Naive B cell (primary cell): ENCODE measurements at regions not wholly inside any gene's neighbourhood (a gene's known extent, or its start where the extent isn't known, plus 50 kb on each side); places are given as distances from the start of the nearest gene placed in this dataset.
"Not testable (repeated sequence)": the region's sequence is repeated elsewhere in the genome, so short reads cannot be mapped to it uniquely, and the experiment has no call there.

Source experiments
- ATAC-seq, 2 donors: fragments of 150-1000 bp; cut with Tn5 transposase; 2 replicates each; pipeline ENCODE4 v1.10.0; 2021; ENCODE audit warnings: low read depth in 2 of 2, mild to moderate bottlenecking in 2 of 2, moderate library complexity in 2 of 2
- DNase-seq: peaks from one replicate; pipeline ENCODE4 v3.0.0; 2022
- H3K27ac Mint-ChIP-seq, 6 donors: one replicate each; pipeline ENCODE4 v1.8.0; 2020 to 2022; ENCODE audit warnings: mild to moderate bottlenecking in 6 of 6, mixed read lengths in 6 of 6, moderate library complexity in 5 of 6, inconsistent platforms in 2 of 6
- H3K27me3 Mint-ChIP-seq, 3 donors: one replicate each; pipeline ENCODE4 v1.8.0; 2021 to 2022; ENCODE audit warnings: mixed read lengths in 3 of 3, mild to moderate bottlenecking in 1 of 3
- H3K36me3 Mint-ChIP-seq, 2 donors: one replicate each; pipeline ENCODE4 v1.8.0; 2020 to 2022; ENCODE audit warnings: mixed read lengths in 2 of 2, inconsistent platforms in 1 of 2, mild to moderate bottlenecking in 1 of 2
- H3K4me1 Mint-ChIP-seq, 3 donors: one replicate each; pipeline ENCODE4 v1.8.0; 2020 to 2022; ENCODE audit warnings: mixed read lengths in 3 of 3, inconsistent platforms in 1 of 3, mild to moderate bottlenecking in 1 of 3, moderate library complexity in 1 of 3
- H3K4me3 Mint-ChIP-seq, 8 donors: one replicate each; pipeline ENCODE4 v1.8.0; 2020 to 2022; ENCODE audit warnings: mild to moderate bottlenecking in 8 of 8, mixed read lengths in 8 of 8, moderate library complexity in 8 of 8, inconsistent platforms in 2 of 8
- H3K9me3 Mint-ChIP-seq, 7 donors: one replicate each; pipeline ENCODE4 v1.8.0; 2020 to 2022; ENCODE audit warnings: mixed read lengths in 7 of 7, mild to moderate bottlenecking in 5 of 7, inconsistent platforms in 2 of 7, moderate library complexity in 1 of 7

GRCh38 chr15:79549196-79549595 is 117.1 kb downstream of the MINAR1 start:
- H3K27ac Mint-ChIP-seq: no peak overlapping the region
- no peak overlapping the region for H3K4me3 Mint-ChIP-seq
- peaks cover 0 to 6% of the 10 kb centered on the region in 2 donors for H3K36me3 Mint-ChIP-seq
- ATAC-seq (no peak), DNase-seq (no peak)
- H3K9me3 Mint-ChIP-seq: peaks cover 0 to 1% (median 0%) of the 10 kb centered on the region in 7 donors
- no peaks in the 10 kb centered on the region for H3K4me1 Mint-ChIP-seq
- peaks cover 23 to 39% (median 28%) of the 10 kb centered on the region in 3 donors for H3K27me3 Mint-ChIP-seq

- H3K27ac Mint-ChIP-seq: no peak overlapping the region
- no peak for ATAC-seq
- DNase-seq: no peak
- H3K36me3 Mint-ChIP-seq: no peaks in the 10 kb centered on the region
- H3K27me3 Mint-ChIP-seq: peaks cover 6 to 29% (median 28%) of the 10 kb centered on the region in 3 donors
- H3K9me3 Mint-ChIP-seq: peaks cover 0 to 12% (median 2%) of the 10 kb centered on the region in 7 donors
- H3K4me3 Mint-ChIP-seq: no peak overlapping the region
- no peaks in the 10 kb centered on the region for H3K4me1 Mint-ChIP-seq
Measured at GRCh38 chr15:79560384-79560783, 128.2 kb downstream of the MINAR1 start.

- H3K27ac Mint-ChIP-seq: no peak overlapping the region
- ATAC-seq: no peak
- H3K36me3 Mint-ChIP-seq: no peaks in the 10 kb centered on the region
- DNase-seq: no peak
- H3K4me1 Mint-ChIP-seq: no peaks in the 10 kb centered on the region
- H3K4me3 Mint-ChIP-seq: no peak overlapping the region
- H3K27me3 Mint-ChIP-seq: peaks cover 6 to 29% (median 28%) of the 10 kb centered on the region in 3 donors
- peaks cover 0 to 9% (median 2%) of the 10 kb centered on the region in 7 donors for H3K9me3 Mint-ChIP-seq
Measured at GRCh38 chr15:79561982-79562381, 129.8 kb downstream of the MINAR1 start.

GRCh38 chr15:79562403-79562815 is 130.3 kb downstream of the MINAR1 start:
- Mint-ChIP-seq H3K4me1 (no peaks in the 10 kb centered on the region), H3K9me3 (peaks cover 0 to 11% (median 2%) of the 10 kb centered on the region in 7 donors), H3K27ac (no peak overlapping the region), H3K27me3 (peaks cover 6 to 29% (median 28%) of the 10 kb centered on the region in 3 donors), H3K36me3 (no peaks in the 10 kb centered on the region), H3K4me3 (no peak overlapping the region)
- ATAC-seq (no peak), DNase-seq (no peak)

- DNase-seq (no peak), ATAC-seq (no peak)
- peaks cover 0 to 16% (median 0%) of the 10 kb centered on the region in 7 donors for H3K9me3 Mint-ChIP-seq
- no peak overlapping the region for H3K4me3 Mint-ChIP-seq
- no peaks in the 10 kb centered on the region for H3K4me1 Mint-ChIP-seq
- H3K27ac Mint-ChIP-seq: no peak overlapping the region
- H3K27me3 Mint-ChIP-seq: peaks cover 6 to 29% (median 28%) of the 10 kb centered on the region in 3 donors
- H3K36me3 Mint-ChIP-seq: no peaks in the 10 kb centered on the region
Measured at GRCh38 chr15:79562899-79563298, 130.8 kb downstream of the MINAR1 start.

GRCh38 chr15:79570004-79570403 is 137.9 kb downstream of the MINAR1 start:
- H3K27me3 Mint-ChIP-seq: peaks cover 0 to 6% (median 0%) of the 10 kb centered on the region in 3 donors
- no peaks in the 10 kb centered on the region for H3K36me3 Mint-ChIP-seq
- ATAC-seq (no peak), DNase-seq (no peak)
- peaks cover 0 to 17% (median 6%) of the 10 kb centered on the region in 7 donors for H3K9me3 Mint-ChIP-seq
- no peaks in the 10 kb centered on the region for H3K4me1 Mint-ChIP-seq
- no peak overlapping the region for H3K27ac Mint-ChIP-seq
- H3K4me3 Mint-ChIP-seq: no peak overlapping the region

GRCh38 chr15:79572691-79573404 is 140.7 kb downstream of the MINAR1 start:
- Mint-ChIP-seq H3K4me1 (no peaks in the 10 kb centered on the region), H3K36me3 (no peaks in the 10 kb centered on the region), H3K9me3 (peaks cover 0 to 9% (median 6%) of the 10 kb centered on the region in 7 donors), H3K27me3 (peaks cover 3 to 10% (median 6%) of the 10 kb centered on the region in 3 donors), H3K4me3 (no peak overlapping the region), H3K27ac (no peak overlapping the region)
- no peak for ATAC-seq
- no peak for DNase-seq

- not testable (repeated sequence) for H3K4me3 Mint-ChIP-seq, H3K27ac Mint-ChIP-seq, DNase-seq, ATAC-seq, H3K9me3 Mint-ChIP-seq, H3K36me3 Mint-ChIP-seq, H3K4me1 Mint-ChIP-seq
- H3K27me3 Mint-ChIP-seq: peaks cover 5 to 19% (median 8%) of the 10 kb centered on the region in 3 donors
Measured at GRCh38 chr15:79574431-79575273, 142.5 kb downstream of the MINAR1 start.

GRCh38 chr15:79582650-79583049 is 150.5 kb downstream of the MINAR1 start:
- ATAC-seq (no peak), DNase-seq (no peak)
- Mint-ChIP-seq H3K9me3 (peaks cover 0 to 7% (median 2%) of the 10 kb centered on the region in 7 donors), H3K36me3 (no peaks in the 10 kb centered on the region), H3K27ac (no peak overlapping the region), H3K27me3 (peaks cover 20 to 53% (median 42%) of the 10 kb centered on the region in 3 donors), H3K4me1 (no peaks in the 10 kb centered on the region), H3K4me3 (no peak overlapping the region)

GRCh38 chr15:79592126-79592525 is 160.0 kb downstream of the MINAR1 start:
- no peak for ATAC-seq
- no peak for DNase-seq
- H3K4me3 Mint-ChIP-seq: no peak overlapping the region
- no peak overlapping the region for H3K27ac Mint-ChIP-seq
- H3K9me3 Mint-ChIP-seq: peaks cover 0 to 2% (median 0%) of the 10 kb centered on the region in 7 donors
- H3K27me3 Mint-ChIP-seq: peaks cover 12 to 50% (median 25%) of the 10 kb centered on the region in 3 donors
- H3K4me1 Mint-ChIP-seq: no peaks in the 10 kb centered on the region
- no peaks in the 10 kb centered on the region for H3K36me3 Mint-ChIP-seq

GRCh38 chr15:79593119-79593869 is 161.2 kb downstream of the MINAR1 start:
- H3K36me3 Mint-ChIP-seq: no peaks in the 10 kb centered on the region
- no peak overlapping the region for H3K27ac Mint-ChIP-seq
- no peak for DNase-seq
- no peak for ATAC-seq
- peaks cover 0 to 2% (median 0%) of the 10 kb centered on the region in 7 donors for H3K9me3 Mint-ChIP-seq
- no peak overlapping the region for H3K4me3 Mint-ChIP-seq
- peaks cover 14 to 45% (median 18%) of the 10 kb centered on the region in 3 donors for H3K27me3 Mint-ChIP-seq
- no peaks in the 10 kb centered on the region for H3K4me1 Mint-ChIP-seq

- H3K36me3 Mint-ChIP-seq: peaks cover 0 to 5% of the 10 kb centered on the region in 2 donors
- H3K9me3 Mint-ChIP-seq: peaks cover 0 to 4% (median 0%) of the 10 kb centered on the region in 7 donors
- no peaks in the 10 kb centered on the region for H3K4me1 Mint-ChIP-seq
- no peak overlapping the region for H3K27ac Mint-ChIP-seq
- DNase-seq (no peak), ATAC-seq (no peak)
- no peak overlapping the region for H3K4me3 Mint-ChIP-seq
- H3K27me3 Mint-ChIP-seq: peaks cover 18 to 50% (median 23%) of the 10 kb centered on the region in 3 donors
Measured at GRCh38 chr15:79595306-79595705, 163.2 kb downstream of the MINAR1 start.

- peak in 1 of 2 donors; percentile 20 for ATAC-seq
- H3K27me3 Mint-ChIP-seq: peaks cover 18 to 54% (median 23%) of the 10 kb centered on the region in 3 donors
- peak; percentile 4 for DNase-seq
- peaks cover 0 to 4% (median 0%) of the 10 kb centered on the region in 7 donors for H3K9me3 Mint-ChIP-seq
- H3K27ac Mint-ChIP-seq: peak overlapping the region in 1 of 6 donors; percentile 7
- peaks cover 0 to 5% of the 10 kb centered on the region in 2 donors for H3K36me3 Mint-ChIP-seq
- H3K4me3 Mint-ChIP-seq: no peak overlapping the region
- no peaks in the 10 kb centered on the region for H3K4me1 Mint-ChIP-seq
Measured at GRCh38 chr15:79595995-79596622, 164.0 kb downstream of the MINAR1 start.
